PC-3 (cell line): ENCODE measurements at regions not wholly inside any gene's neighbourhood (a gene's known extent, or its start where the extent isn't known, plus 50 kb on each side); places are given as distances from the start of the nearest gene placed in this dataset.

Source experiments
- CTCF ChIP-seq: fragments of 300-600 bp; sonication (generic); conservative IDR thresholded peaks from 2 replicates; pipeline ENCODE4 v1.5.1; 2017; ENCODE audit warnings: antibody characterized with exemption, low read depth, mild to moderate bottlenecking, low read length
- EZH2 ChIP-seq: fragments of 300-600 bp; sonication (generic); IDR thresholded peaks from one replicate; pipeline ENCODE4 v1.6.1; 2017; ENCODE audit warnings: antibody characterized with exemption, mild to moderate bottlenecking, low read length; ENCODE audit not compliant: unreplicated experiment
- EZH2phosphoT487 ChIP-seq: fragments of 300-600 bp; sonication (generic); IDR thresholded peaks from 2 replicates; pipeline ENCODE4 v1.6.1; 2018; ENCODE audit warnings: mild to moderate bottlenecking, antibody characterized with exemption, low read length, borderline replicate concordance

GRCh38 chr17:27389542-27390140, 66.6 kb upstream of the KSR1 start:
- no peak for TF ChIP-seq CTCF
- no peak for TF ChIP-seq EZH2
- TF ChIP-seq EZH2phosphoT487: no peak
